ENCODE measurements at regions not wholly inside any gene's neighbourhood (a gene's known extent, or its start where the extent isn't known, plus 50 kb on each side); places are given as distances from the start of the nearest gene placed in this dataset.
"Not testable (repeated sequence)": the region's sequence is repeated elsewhere in the genome, so short reads cannot be mapped to it uniquely, and the experiment has no call there.

GRCh38 chr7:106562711-106563366 lies 98.1 kb downstream of the CCDC71L start:
- FAIRE-seq: no peak

- no peak for FAIRE-seq
Measured at GRCh38 chr7:106561666-106562411, 99.1 kb downstream of the CCDC71L start.

- no peak for FAIRE-seq
Measured at GRCh38 chr7:106561151-106561550, 99.8 kb downstream of the CCDC71L start.

GRCh38 chr7:106560482-106560881 lies 100.5 kb downstream of the CCDC71L start:
- FAIRE-seq: no peak

GRCh38 chr7:106556244-106556643 lies 104.7 kb downstream of the CCDC71L start:
- not testable (repeated sequence) for FAIRE-seq

GRCh38 chr7:106554623-106555022 lies 106.3 kb downstream of the CCDC71L start:
- not testable (repeated sequence) for FAIRE-seq

GRCh38 chr7:106553446-106553836 lies 107.5 kb downstream of the CCDC71L start:
- no peak for FAIRE-seq

GRCh38 chr7:106552645-106553445 lies 108.1 kb downstream of the CCDC71L start:
- no peak for FAIRE-seq

- no peak for FAIRE-seq
Measured at GRCh38 chr7:106551936-106552335, 109.0 kb downstream of the CCDC71L start.

GRCh38 chr7:106548491-106548890 lies 112.5 kb downstream of the CCDC71L start:
- no peak for FAIRE-seq

GRCh38 chr7:106545275-106545674 lies 115.7 kb downstream of the CCDC71L start:
- no peak for FAIRE-seq

- no peak for FAIRE-seq
Measured at GRCh38 chr7:106543221-106543757, 117.7 kb downstream of the CCDC71L start.

- no peak for FAIRE-seq
Measured at GRCh38 chr7:106542550-106543220, 118.3 kb downstream of the CCDC71L start.

- no peak for FAIRE-seq
Measured at GRCh38 chr7:106538638-106539037, 122.3 kb downstream of the CCDC71L start.

GRCh38 chr7:106537119-106537518 lies 123.8 kb downstream of the CCDC71L start:
- no peak for FAIRE-seq

- FAIRE-seq: no peak
Measured at GRCh38 chr7:106536079-106536478, 124.9 kb downstream of the CCDC71L start.

GRCh38 chr7:106535234-106535932 lies 125.6 kb downstream of the CCDC71L start:
- no peak for FAIRE-seq

GRCh38 chr7:106534271-106534846 lies 126.6 kb downstream of the CCDC71L start:
- no peak for FAIRE-seq

GRCh38 chr7:106530183-106530582 lies 130.8 kb downstream of the CCDC71L start:
- not testable (repeated sequence) for FAIRE-seq

GRCh38 chr7:106526617-106527016 lies 134.3 kb downstream of the CCDC71L start:
- not testable (repeated sequence) for FAIRE-seq

GRCh38 chr7:106524690-106525059 lies 136.3 kb downstream of the CCDC71L start:
- no peak for FAIRE-seq

GRCh38 chr7:106523482-106523881 lies 137.5 kb downstream of the CCDC71L start:
- FAIRE-seq: no peak
